Eye (tissue), 1 donor: ENCODE measurements at regions not wholly inside any gene's neighbourhood (a gene's known extent, or its start where the extent isn't known, plus 50 kb on each side); places are given as distances from the start of the nearest gene placed in this dataset.
"Not testable (repeated sequence)": the region's sequence is repeated elsewhere in the genome, so short reads cannot be mapped to it uniquely, and the experiment has no call there.

Experiments
- DNase-seq: peaks from one replicate; pipeline ENCODE4 v3.0.0-alpha.2; 2015

GRCh38 chr2:77725045-77725444 lies 202.9 kb upstream of the LRRTM4 start:
- no peak for DNase-seq

DNA sequence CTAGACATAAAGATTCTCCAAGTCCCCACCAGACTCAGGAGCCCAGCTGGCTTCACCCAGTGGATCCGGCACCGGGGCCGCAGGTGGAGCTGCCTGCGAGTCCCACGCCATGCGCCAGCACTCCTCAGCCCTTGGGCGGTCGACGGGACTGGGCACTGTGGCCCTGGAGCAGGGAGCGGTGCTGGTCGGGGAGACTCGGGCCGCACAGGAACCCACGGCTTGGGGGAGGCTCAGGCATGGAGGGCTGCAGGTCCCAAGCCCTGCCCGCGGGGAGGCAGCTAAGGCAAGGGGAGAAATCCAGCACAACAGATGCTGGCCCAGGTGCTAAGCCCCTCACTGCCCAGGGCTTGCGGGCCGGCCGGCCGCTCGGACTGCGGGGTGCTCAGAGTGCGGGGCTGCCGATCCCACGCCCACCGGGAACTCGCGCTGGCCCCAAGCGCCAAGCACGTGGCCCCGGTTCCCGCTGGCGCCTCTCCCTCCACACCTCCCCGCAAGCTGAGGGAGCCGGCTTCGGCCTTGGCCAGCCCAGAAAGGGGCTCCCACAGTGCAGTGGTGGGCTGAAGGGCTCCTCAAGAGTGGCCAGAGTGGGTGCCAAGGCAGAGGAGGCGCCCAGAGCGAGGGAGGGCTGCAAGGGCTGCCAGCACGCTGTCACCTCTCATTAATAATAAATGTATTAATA lies 212.6 kb upstream of the LRRTM4 start:
- not testable (repeated sequence) for DNase-seq

- no peak for DNase-seq
Measured at GRCh38 chr2:77737236-77737635, 215.1 kb upstream of the LRRTM4 start.

GRCh38 chr2:77746780-77747179 lies 224.6 kb upstream of the LRRTM4 start:
- DNase-seq = no peak

DNA sequence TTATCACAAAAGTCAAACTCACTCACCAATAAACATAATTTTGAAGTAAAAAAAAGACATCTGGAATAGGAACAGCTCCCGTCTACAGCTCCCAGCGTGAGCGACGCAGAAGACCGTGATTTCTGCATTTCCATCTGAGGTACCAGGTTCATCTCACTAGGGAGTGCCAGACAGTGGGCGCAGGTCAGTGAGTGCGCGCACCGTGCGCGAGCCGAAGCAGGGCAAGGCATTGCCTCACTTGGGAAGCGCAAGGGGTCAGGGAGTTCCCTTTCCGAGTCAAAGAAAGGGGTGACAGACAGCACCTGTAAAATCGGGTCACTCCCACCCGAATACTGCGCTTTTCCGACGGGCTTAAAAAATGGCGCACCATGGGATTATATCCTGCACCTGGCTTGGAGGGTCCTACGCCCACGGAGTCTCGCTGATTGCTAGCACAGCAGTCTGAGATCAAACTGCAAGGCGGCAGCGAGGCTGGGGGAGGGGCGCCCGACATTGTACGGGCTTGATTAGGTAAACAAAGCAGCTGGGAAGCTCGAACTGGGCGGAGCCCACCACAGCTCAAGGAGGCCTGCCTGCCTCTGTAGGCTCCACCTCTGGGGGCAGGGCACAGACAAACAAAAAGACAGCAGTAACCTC lies 231.7 kb upstream of the LRRTM4 start:
- DNase-seq = not testable (repeated sequence)

GRCh38 chr2:77767388-77768076 lies 245.4 kb upstream of the LRRTM4 start:
- DNase-seq = no peak

GRCh38 chr2:77768508-77768907 lies 246.3 kb upstream of the LRRTM4 start:
- no peak for DNase-seq

DNA sequence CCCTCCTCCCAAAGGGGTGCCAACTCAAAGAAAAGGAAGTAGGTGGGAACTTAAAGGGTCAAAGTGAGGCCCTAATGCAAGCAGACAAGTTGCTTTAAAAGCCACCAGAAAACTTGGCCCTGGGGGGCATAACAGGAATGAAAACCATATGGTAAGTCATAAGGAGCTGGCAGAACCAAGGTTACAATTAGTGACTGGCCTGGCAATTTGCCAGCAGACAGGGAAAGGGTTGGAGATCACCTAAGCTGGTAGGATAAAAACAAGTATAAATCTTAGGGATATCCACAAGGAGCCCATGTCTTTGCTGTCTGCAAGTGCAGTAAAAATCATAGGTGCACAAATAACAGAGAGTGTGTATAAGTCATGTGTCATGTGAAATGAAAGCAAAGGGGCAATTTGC lies 256.7 kb upstream of the LRRTM4 start:
- DNase-seq = no peak

- not testable (repeated sequence) for DNase-seq
Measured at GRCh38 chr2:77793500-77793899, 271.3 kb upstream of the LRRTM4 start.

DNA sequence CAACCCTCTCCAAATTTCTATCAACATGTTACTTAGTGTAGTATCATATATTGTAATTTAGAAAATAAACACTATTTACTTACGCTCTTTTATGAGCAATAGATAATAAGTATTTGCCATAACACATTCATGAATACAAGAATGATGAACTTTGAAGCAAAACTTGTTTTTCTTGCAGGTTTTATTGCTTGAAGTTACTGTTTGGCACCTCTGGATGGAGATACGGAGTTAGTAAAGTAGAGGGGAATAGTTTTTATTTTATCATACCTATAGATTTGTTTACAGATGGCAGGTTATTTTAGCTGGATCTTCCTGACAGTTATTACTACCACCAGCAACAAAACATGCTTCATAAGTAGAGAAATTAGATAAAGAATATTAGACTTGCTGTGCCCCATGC lies 274.2 kb upstream of the LRRTM4 start:
- no peak for DNase-seq

GRCh38 chr2:77797088-77797487 lies 274.9 kb upstream of the LRRTM4 start:
- no peak for DNase-seq

GRCh38 chr2:77800410-77800809 lies 278.2 kb upstream of the LRRTM4 start:
- DNase-seq = no peak

- DNase-seq = no peak
Measured at GRCh38 chr2:77807531-77808215, 285.5 kb upstream of the LRRTM4 start.

DNA sequence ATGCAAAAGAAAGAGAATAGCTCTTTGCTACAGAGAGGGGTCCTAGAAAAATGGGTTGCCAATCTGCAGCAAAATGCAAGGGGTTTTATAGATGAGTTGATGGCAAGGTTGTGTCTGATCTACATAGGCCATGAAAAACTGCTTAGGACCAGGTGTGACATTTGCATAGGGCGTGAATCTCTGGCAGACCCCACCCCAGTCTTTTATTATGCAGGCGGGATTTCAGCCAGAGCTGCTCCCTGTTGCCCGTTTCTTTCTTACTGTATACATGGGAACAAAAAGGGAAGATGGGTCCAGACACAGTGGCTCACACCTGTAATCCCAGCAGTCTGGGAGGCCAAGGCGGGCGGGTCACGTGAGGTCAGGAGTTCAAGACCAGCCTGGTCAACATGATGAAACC lies 286.4 kb upstream of the LRRTM4 start:
- DNase-seq = no peak

DNA sequence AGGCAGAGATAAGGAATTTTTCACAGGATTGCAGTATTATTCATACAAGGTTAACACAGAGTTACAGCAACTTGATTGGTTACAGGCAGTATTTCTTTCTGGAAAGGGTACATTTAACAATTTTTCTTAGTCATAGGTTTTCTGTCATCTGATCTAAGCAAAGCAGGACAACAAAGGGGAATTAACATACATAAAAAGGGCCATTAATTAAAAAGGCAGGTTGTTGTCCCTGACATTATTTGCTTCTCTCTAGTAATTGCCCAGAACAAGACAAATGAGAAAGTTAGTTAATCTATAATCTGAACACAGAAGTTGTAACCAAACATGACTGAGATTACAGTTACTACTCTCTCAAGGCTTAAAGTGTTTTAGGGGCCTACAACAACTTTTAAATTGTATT lies 291.4 kb upstream of the LRRTM4 start:
- DNase-seq = no peak

DNA sequence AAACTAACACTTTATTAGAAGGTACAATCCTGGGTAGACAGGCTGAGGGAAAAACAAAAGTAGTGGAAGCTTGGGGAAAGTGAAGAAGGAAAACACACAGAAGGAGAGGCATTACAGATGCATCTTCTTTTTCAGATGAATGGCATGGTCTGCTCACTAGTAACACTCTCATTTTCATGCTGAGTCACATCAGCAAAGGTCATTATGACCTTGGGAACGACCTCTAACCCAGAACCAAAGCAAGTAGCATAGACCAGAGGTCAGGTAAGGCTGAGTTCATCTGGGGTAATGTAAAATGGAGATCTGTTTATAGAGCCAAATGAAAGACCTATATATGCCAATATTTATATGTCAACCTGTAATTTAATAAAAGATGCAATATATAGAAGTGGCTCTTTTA lies 294.4 kb upstream of the LRRTM4 start:
- DNase-seq = no peak

GRCh38 chr2:77818186-77818585 lies 296.0 kb upstream of the LRRTM4 start:
- DNase-seq = no peak

DNA sequence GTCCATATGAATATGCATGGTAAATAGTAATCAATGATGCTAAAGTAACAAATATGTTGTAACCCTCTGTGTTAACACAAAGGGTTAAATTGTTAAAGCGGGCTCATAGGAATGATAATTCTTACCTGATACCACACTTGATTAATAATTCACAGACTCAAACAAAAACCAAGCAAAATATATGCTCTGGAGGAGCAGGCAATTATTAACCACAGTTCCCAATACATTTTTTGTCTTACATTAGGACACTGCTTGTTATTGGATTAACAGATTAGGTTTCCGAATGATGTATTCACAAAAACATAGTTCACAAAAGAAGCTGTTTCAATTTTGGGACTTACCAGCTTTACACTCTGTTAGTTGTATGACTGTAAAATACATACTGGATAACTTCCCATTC lies 300.9 kb upstream of the LRRTM4 start:
- DNase-seq = no peak

- no peak for DNase-seq
Measured at GRCh38 chr2:77831060-77831459, 308.9 kb upstream of the LRRTM4 start.

GRCh38 chr2:77831471-77831870 lies 309.3 kb upstream of the LRRTM4 start:
- no peak for DNase-seq

DNA sequence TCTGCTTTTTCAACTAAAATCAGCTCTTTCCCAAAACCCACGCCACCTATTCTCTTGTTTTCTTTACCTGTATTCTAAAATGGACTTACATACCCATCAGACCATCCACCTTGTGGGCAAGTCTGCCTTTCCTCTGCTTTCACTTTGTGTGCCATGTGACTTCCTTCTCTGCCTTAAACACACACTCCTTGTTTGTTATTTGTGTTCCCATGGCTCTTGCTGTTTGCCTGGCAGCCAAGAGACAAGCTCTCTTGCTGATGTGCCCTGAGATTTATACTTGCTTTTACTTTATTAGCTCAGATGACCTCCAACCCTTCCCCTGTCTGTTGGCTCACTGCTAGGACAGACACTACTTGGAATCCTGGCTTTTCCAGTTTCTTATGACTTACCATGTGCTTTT lies 309.7 kb upstream of the LRRTM4 start:
- DNase-seq = no peak

- no peak for DNase-seq
Measured at GRCh38 chr2:77834360-77835002, 312.3 kb upstream of the LRRTM4 start.

DNA sequence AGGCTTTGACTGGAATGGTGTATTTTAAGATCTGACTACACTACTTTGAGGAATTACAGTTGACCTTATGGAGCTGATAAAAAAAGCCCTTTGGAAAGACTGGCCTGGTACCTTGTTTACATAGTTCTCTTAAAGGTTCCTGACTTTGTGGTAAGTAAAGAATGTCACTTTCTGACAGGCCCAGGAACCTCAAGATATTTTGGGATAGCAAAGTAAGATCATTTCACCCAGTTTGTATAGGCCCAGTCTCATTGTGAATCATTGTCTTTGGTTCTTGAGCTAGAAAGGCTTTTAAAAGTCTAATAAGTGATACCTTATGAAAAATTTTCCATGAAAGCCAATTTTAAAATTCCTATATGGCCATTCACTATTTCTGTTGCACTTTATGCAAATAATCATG lies 316.3 kb upstream of the LRRTM4 start:
- DNase-seq = no peak
